WTC11 (cell line): ENCODE measurements at regions not wholly inside any gene's neighbourhood (a gene's known extent, or its start where the extent isn't known, plus 50 kb on each side); places are given as distances from the start of the nearest gene placed in this dataset.

Experiments
- ATAC-seq: fragments of 200-7000 bp; cut with Tn5 transposase; 2 replicates; pipeline ENCODE4 v1.10.0; 2021; ENCODE audit warnings: mild to moderate bottlenecking, moderate library complexity
- CTCF ChIA-PET: fragments of 300-600 bp; sonication (Branson Sonifier 250); formaldehyde crosslinking; loops from one replicate; lab custom pipeline; 2021; ENCODE audit warnings: antibody characterized with exemption; lab: Charles Lee
- POLR2A ChIA-PET: fragments of 350-600 bp; sonication (Branson Sonifier 250); formaldehyde crosslinking; loops from one replicate; lab custom pipeline; 2021; ENCODE audit warnings: antibody characterized with exemption; lab: Charles Lee
- DNase-seq: peaks from one replicate; pipeline ENCODE4 v3.0.0; 2021; ENCODE audit warnings: low spot score
- H3K27ac Mint-ChIP-seq: 2 replicates; pipeline ENCODE4 v1.8.0; 2021; ENCODE audit warnings: mixed read lengths
- H3K27me3 Mint-ChIP-seq: 2 replicates; pipeline ENCODE4 v1.8.0; 2021; ENCODE audit warnings: low read depth, mild to moderate bottlenecking, moderate library complexity, mixed read lengths
- H3K36me3 Mint-ChIP-seq: 2 replicates; pipeline ENCODE4 v1.8.0; 2021; ENCODE audit warnings: mixed read lengths
- H3K4me1 Mint-ChIP-seq: 2 replicates; pipeline ENCODE4 v1.8.0; 2022; ENCODE audit warnings: mixed read lengths
- H3K4me3 Mint-ChIP-seq: 2 replicates; pipeline ENCODE4 v1.8.0; 2021; ENCODE audit warnings: mild to moderate bottlenecking, moderate library complexity, mixed read lengths
- H3K9me3 Mint-ChIP-seq: 2 replicates; pipeline ENCODE4 v1.8.0; 2021; ENCODE audit warnings: mixed read lengths
- ATF6 ChIP-seq: sonication (generic); formaldehyde crosslinking; IDR thresholded peaks from 2 replicates; pipeline ENCODE4 v1.8.1; 2023; ENCODE audit warnings: mild to moderate bottlenecking, missing genetic modification reagents
- CREB1 ChIP-seq: sonication (generic); formaldehyde crosslinking; IDR thresholded peaks from 2 replicates; pipeline ENCODE4 v1.8.0; 2023; ENCODE audit warnings: mild to moderate bottlenecking, missing genetic modification reagents
- E2F5 ChIP-seq: sonication (generic); formaldehyde crosslinking; IDR thresholded peaks from 2 replicates; pipeline ENCODE4 v1.8.1; 2022; ENCODE audit warnings: mild to moderate bottlenecking, moderate library complexity, missing genetic modification reagents
- ELF4 ChIP-seq: sonication (generic); formaldehyde crosslinking; IDR thresholded peaks from 2 replicates; pipeline ENCODE4 v1.8.1; 2022; ENCODE audit warnings: low read depth, mild to moderate bottlenecking, moderate library complexity, missing genetic modification reagents
- FOXJ3 ChIP-seq: sonication (generic); formaldehyde crosslinking; IDR thresholded peaks from 2 replicates; pipeline ENCODE4 v1.9.0; 2021; ENCODE audit warnings: missing genetic modification reagents, mild to moderate bottlenecking, borderline replicate concordance
- KAT7 ChIP-seq: sonication (generic); formaldehyde crosslinking; IDR thresholded peaks from 2 replicates; pipeline ENCODE4 v1.8.1; 2023; ENCODE audit warnings: missing genetic modification reagents, mild to moderate bottlenecking, borderline replicate concordance
- MLX ChIP-seq: sonication (generic); formaldehyde crosslinking; IDR thresholded peaks from 2 replicates; pipeline ENCODE4 v1.8.1; 2023; ENCODE audit warnings: mild to moderate bottlenecking, missing genetic modification reagents, moderate library complexity
- MXD4 ChIP-seq: fragments of 250-450 bp; sonication (Bioruptor Pico); IDR thresholded peaks from 2 replicates; pipeline ENCODE4 v1.8.0; 2021; ENCODE audit warnings: mild to moderate bottlenecking, moderate library complexity, borderline replicate concordance
- NR3C1 ChIP-seq: sonication (generic); formaldehyde crosslinking; conservative IDR thresholded peaks from 2 replicates; pipeline ENCODE4 v1.8.1; 2023; ENCODE audit warnings: low read depth, mild to moderate bottlenecking, missing genetic modification reagents
- OVOL2 ChIP-seq: fragments of 250-450 bp; sonication (Bioruptor Pico); IDR thresholded peaks from 2 replicates; pipeline ENCODE4 v1.9.0; 2021; ENCODE audit warnings: mild to moderate bottlenecking, borderline replicate concordance
- SMAD3 ChIP-seq: sonication (generic); formaldehyde crosslinking; IDR thresholded peaks from 2 replicates; pipeline ENCODE4 v1.8.0; 2022; ENCODE audit warnings: missing genetic modification reagents, mild to moderate bottlenecking, borderline replicate concordance
- SMAD4 ChIP-seq: sonication (generic); formaldehyde crosslinking; IDR thresholded peaks from 2 replicates; pipeline ENCODE4 v1.8.0; 2022; ENCODE audit warnings: mild to moderate bottlenecking, missing genetic modification reagents
- SOX15 ChIP-seq: fragments of 250-450 bp; sonication (Bioruptor Pico); IDR thresholded peaks from 2 replicates; pipeline ENCODE4 v1.9.0; 2021; ENCODE audit warnings: mild to moderate bottlenecking
- TCF7 ChIP-seq: sonication (generic); formaldehyde crosslinking; IDR thresholded peaks from 2 replicates; pipeline ENCODE4 v1.8.0; 2022; ENCODE audit warnings: mild to moderate bottlenecking, low read depth, missing genetic modification reagents, moderate library complexity
- TP53 ChIP-seq: sonication (generic); formaldehyde crosslinking; IDR thresholded peaks from 2 replicates; pipeline ENCODE4 v1.8.1; 2023; ENCODE audit warnings: mild to moderate bottlenecking, missing genetic modification reagents
- ZNF219 ChIP-seq: sonication (generic); formaldehyde crosslinking; IDR thresholded peaks from 2 replicates; pipeline ENCODE4 v1.8.0; 2023; ENCODE audit warnings: missing genetic modification reagents, mild to moderate bottlenecking, borderline replicate concordance
- ZNF281 ChIP-seq: sonication (generic); formaldehyde crosslinking; IDR thresholded peaks from 2 replicates; pipeline ENCODE4 v1.8.0; 2023; ENCODE audit warnings: mild to moderate bottlenecking, missing genetic modification reagents
- ZNF423 ChIP-seq: fragments of 250-450 bp; sonication (Bioruptor Pico); IDR thresholded peaks from 2 replicates; pipeline ENCODE4 v2.1.2; 2022; ENCODE audit warnings: mild to moderate bottlenecking, moderate library complexity
- TF ChIP-seq, protein P1 (sequence below): fragments of 250-450 bp; sonication (Bioruptor Pico); IDR thresholded peaks from 2 replicates; pipeline ENCODE4 v1.9.0; 2021; ENCODE audit warnings: mild to moderate bottlenecking
- TF ChIP-seq, protein P2 (sequence below): fragments of 250-450 bp; sonication (Bioruptor Pico); IDR thresholded peaks from 2 replicates; pipeline ENCODE4 v1.9.0; 2021; ENCODE audit warnings: mild to moderate bottlenecking

- POLR2A ChIA-PET, result no interaction called here
- H3K4me3 Mint-ChIP-seq, result no peak overlapping the region
- H3K27ac Mint-ChIP-seq, result no peak overlapping the region
- TF ChIP-seq MLX (CRISPR knock-in tag), result no peak
- no peak for TF ChIP-seq TP53
- no peak for TF ChIP-seq ZNF281 (CRISPR knock-in tag)
- TF ChIP-seq SMAD4 (CRISPR knock-in tag), result no peak
- TF ChIP-seq TCF7 (CRISPR knock-in tag), result no peak
- no peak for TF ChIP-seq OVOL2
- no peak for TF ChIP-seq ELF4
- TF ChIP-seq SOX15 (CRISPR knock-in tag), result no peak
- TF ChIP-seq MXD4 (CRISPR knock-in tag), result no peak
- TF ChIP-seq, protein P1, sequence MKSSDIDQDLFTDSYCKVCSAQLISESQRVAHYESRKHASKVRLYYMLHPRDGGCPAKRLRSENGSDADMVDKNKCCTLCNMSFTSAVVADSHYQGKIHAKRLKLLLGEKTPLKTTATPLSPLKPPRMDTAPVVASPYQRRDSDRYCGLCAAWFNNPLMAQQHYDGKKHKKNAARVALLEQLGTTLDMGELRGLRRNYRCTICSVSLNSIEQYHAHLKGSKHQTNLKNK (CRISPR knock-in tag), result no peak
- no peak for TF ChIP-seq SMAD3 (CRISPR knock-in tag)
- TF ChIP-seq KAT7 (CRISPR knock-in tag), result no peak
- TF ChIP-seq, protein P2, sequence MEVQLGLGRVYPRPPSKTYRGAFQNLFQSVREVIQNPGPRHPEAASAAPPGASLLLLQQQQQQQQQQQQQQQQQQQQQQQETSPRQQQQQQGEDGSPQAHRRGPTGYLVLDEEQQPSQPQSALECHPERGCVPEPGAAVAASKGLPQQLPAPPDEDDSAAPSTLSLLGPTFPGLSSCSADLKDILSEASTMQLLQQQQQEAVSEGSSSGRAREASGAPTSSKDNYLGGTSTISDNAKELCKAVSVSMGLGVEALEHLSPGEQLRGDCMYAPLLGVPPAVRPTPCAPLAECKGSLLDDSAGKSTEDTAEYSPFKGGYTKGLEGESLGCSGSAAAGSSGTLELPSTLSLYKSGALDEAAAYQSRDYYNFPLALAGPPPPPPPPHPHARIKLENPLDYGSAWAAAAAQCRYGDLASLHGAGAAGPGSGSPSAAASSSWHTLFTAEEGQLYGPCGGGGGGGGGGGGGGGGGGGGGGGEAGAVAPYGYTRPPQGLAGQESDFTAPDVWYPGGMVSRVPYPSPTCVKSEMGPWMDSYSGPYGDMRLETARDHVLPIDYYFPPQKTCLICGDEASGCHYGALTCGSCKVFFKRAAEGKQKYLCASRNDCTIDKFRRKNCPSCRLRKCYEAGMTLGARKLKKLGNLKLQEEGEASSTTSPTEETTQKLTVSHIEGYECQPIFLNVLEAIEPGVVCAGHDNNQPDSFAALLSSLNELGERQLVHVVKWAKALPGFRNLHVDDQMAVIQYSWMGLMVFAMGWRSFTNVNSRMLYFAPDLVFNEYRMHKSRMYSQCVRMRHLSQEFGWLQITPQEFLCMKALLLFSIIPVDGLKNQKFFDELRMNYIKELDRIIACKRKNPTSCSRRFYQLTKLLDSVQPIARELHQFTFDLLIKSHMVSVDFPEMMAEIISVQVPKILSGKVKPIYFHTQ (CRISPR knock-in tag), result no peak
- no peak for TF ChIP-seq ZNF219 (CRISPR knock-in tag)
- no peak for TF ChIP-seq CREB1 (CRISPR knock-in tag)
- TF ChIP-seq ATF6 (CRISPR knock-in tag), result no peak
- TF ChIP-seq E2F5 (CRISPR knock-in tag), result no peak
- no peak for TF ChIP-seq FOXJ3 (CRISPR knock-in tag)
- no peak for TF ChIP-seq NR3C1 (CRISPR knock-in tag)
- no peak for TF ChIP-seq ZNF423 (CRISPR knock-in tag)
- CTCF ChIA-PET, result no interaction called here
- peaks cover 8% of the 10 kb centered on the region for H3K9me3 Mint-ChIP-seq
- H3K4me1 Mint-ChIP-seq, result no peaks in the 10 kb centered on the region
- DNase-seq (no peak), ATAC-seq (peak; percentile 32; the same call in 1 of the 2 replicates)
- peaks cover 4% of the 10 kb centered on the region; the same call in 1 of the 2 replicates for H3K27me3 Mint-ChIP-seq
- H3K36me3 Mint-ChIP-seq, result no peaks in the 10 kb centered on the region
Observed at GRCh38 chr2:16394072-16394985, 271.3 kb downstream of the CYRIA start.
